Trophoblast cell (in vitro differentiated cells and primary cell): ENCODE measurements at regions not wholly inside any gene's neighbourhood (a gene's known extent, or its start where the extent isn't known, plus 50 kb on each side); places are given as distances from the start of the nearest gene placed in this dataset.

Experiments used
- DNase-seq, 2 donors: peaks; one replicate each; pipeline ENCODE4 v3.0.0-alpha.2; 2016
- H2AFZ ChIP-seq: 2 replicates; pipeline ENCODE4 v1.6.1; 2013; ENCODE audit warnings: low read length, moderate library complexity, mild to moderate bottlenecking; ENCODE audit not compliant: insufficient read depth, poor library complexity
- H2AK5ac ChIP-seq: 2 replicates; pipeline ENCODE4 v1.6.1; 2013; ENCODE audit warnings: mild to moderate bottlenecking, low read length
- H2BK120ac ChIP-seq: 2 replicates; pipeline ENCODE4 v1.6.1; 2013; ENCODE audit warnings: low read length, mild to moderate bottlenecking, moderate library complexity; ENCODE audit not compliant: insufficient read depth, poor library complexity
- H2BK12ac ChIP-seq: 2 replicates; pipeline ENCODE4 v1.6.1; 2013; ENCODE audit warnings: mild to moderate bottlenecking, low read length, moderate library complexity
- H2BK5ac ChIP-seq: 2 replicates; pipeline ENCODE4 v1.6.1; 2013; ENCODE audit warnings: low read length, low read depth, moderate library complexity, mild to moderate bottlenecking; ENCODE audit not compliant: poor library complexity
- H3K14ac ChIP-seq: 2 replicates; pipeline ENCODE4 v1.6.1; 2013; ENCODE audit warnings: mild to moderate bottlenecking, low read length
- H3K18ac ChIP-seq: 2 replicates; pipeline ENCODE4 v1.6.1; 2013; ENCODE audit warnings: mild to moderate bottlenecking, low read length
- H3K23ac ChIP-seq: 2 replicates; pipeline ENCODE4 v1.6.1; 2013; ENCODE audit warnings: low read length
- H3K27ac ChIP-seq: 2 replicates; pipeline ENCODE4 v1.5.1; 2013; ENCODE audit warnings: low read depth, mild to moderate bottlenecking, inconsistent platforms, low read length, moderate library complexity
- H3K27me3 ChIP-seq: 2 replicates; pipeline ENCODE4 v1.6.1; 2013; ENCODE audit warnings: inconsistent platforms, mild to moderate bottlenecking, low read length, moderate library complexity; ENCODE audit not compliant: insufficient read depth
- H3K36me3 ChIP-seq, 2 experiments: 1 replicate in 1 of 2; 2 replicates in 1 of 2; pipeline ENCODE4 v1.6.1; 2013; ENCODE audit warnings: low read length in 2 of 2, mild to moderate bottlenecking in 2 of 2, moderate library complexity in 1 of 2; ENCODE audit not compliant: insufficient read depth in 2 of 2, control insufficient read depth in 1 of 2
- H3K4ac ChIP-seq: 2 replicates; pipeline ENCODE4 v1.6.1; 2013; ENCODE audit warnings: low read depth, mild to moderate bottlenecking, low read length, moderate library complexity
- H3K4me1 ChIP-seq, 2 experiments: 1 replicate in 1 of 2; 2 replicates in 1 of 2; pipeline ENCODE4 v1.6.1; 2013; ENCODE audit warnings: low read length in 2 of 2, mild to moderate bottlenecking in 2 of 2, moderate library complexity in 1 of 2; ENCODE audit not compliant: insufficient read depth in 2 of 2, control insufficient read depth in 1 of 2
- H3K4me2 ChIP-seq: 2 replicates; pipeline ENCODE4 v1.6.1; 2013; ENCODE audit warnings: inconsistent platforms, mild to moderate bottlenecking, low read length, moderate library complexity
- H3K4me3 ChIP-seq: 2 replicates; pipeline ENCODE4 v1.5.1; 2013; ENCODE audit warnings: mild to moderate bottlenecking, low read depth, low read length, inconsistent platforms
- H3K79me1 ChIP-seq: one replicate; pipeline ENCODE4 v1.6.1; 2013; ENCODE audit warnings: low read length
- H3K79me2 ChIP-seq: 2 replicates; pipeline ENCODE4 v1.6.1; 2013; ENCODE audit warnings: low read length, mild to moderate bottlenecking; ENCODE audit not compliant: control insufficient read depth, insufficient read depth, poor library complexity
- H3K9ac ChIP-seq: 2 replicates; pipeline ENCODE4 v1.6.1; 2013; ENCODE audit warnings: mild to moderate bottlenecking, low read length
- H3K9me3 ChIP-seq: 2 replicates; pipeline ENCODE4 v1.6.1; 2013; ENCODE audit warnings: low read depth, mild to moderate bottlenecking, control low read depth, inconsistent platforms, low read length; ENCODE audit not compliant: insufficient read depth
- H4K12ac ChIP-seq: 2 replicates; pipeline ENCODE4 v1.6.1; 2013; ENCODE audit warnings: low read depth, mild to moderate bottlenecking, low read length, moderate library complexity
- H4K8ac ChIP-seq: 2 replicates; pipeline ENCODE4 v1.6.1; 2013; ENCODE audit warnings: low read depth, mild to moderate bottlenecking, low read length, moderate library complexity
- H4K91ac ChIP-seq: one replicate; pipeline ENCODE4 v1.6.1; 2013; ENCODE audit warnings: low read depth, mild to moderate bottlenecking, low read length, moderate library complexity
- WGBS: extraction: QIAGEN DNeasy Blood & Tissue Kit; methylation state at CpG from one replicate; pipeline ENCODE4 v1.1.7; 2013; ENCODE audit warnings: missing lambda C conversion rate; ENCODE audit not compliant: insufficient read length, insufficient coverage; ENCODE audit errors: extremely low coverage; 5-methylcytosine and 5-hydroxymethylcytosine counted together

GRCh38 chr7:47688311-47689100 is 106.6 kb upstream of the TNS3 start:
- H3K14ac ChIP-seq = peak overlapping the region; percentile 16
- no peak overlapping the region for H3K4me3 ChIP-seq
- peak overlapping the region; percentile 86 for H4K8ac ChIP-seq
- peak overlapping the region; percentile 3 for H3K18ac ChIP-seq
- no CpG with 5 or more reads among the region's 15 CpGs for WGBS
- H2AFZ ChIP-seq = peak overlapping the region; percentile 70
- peaks cover 4 to 11% of the 10 kb centered on the region in 2 experiments for H3K4me1 ChIP-seq
- H2BK5ac ChIP-seq = peak overlapping the region; percentile 83
- no peak for DNase-seq
- no peak overlapping the region for H3K4me2 ChIP-seq
- H2BK120ac ChIP-seq = peak overlapping the region; percentile 96
- H3K27me3 ChIP-seq = no peaks in the 10 kb centered on the region
- H4K12ac ChIP-seq = peak overlapping the region; percentile 56
- H3K9ac ChIP-seq = no peak overlapping the region
- H3K4ac ChIP-seq = no peak overlapping the region
- peaks cover 10% of the 10 kb centered on the region for H3K79me1 ChIP-seq
- H3K27ac ChIP-seq = no peak overlapping the region
- no peaks in the 10 kb centered on the region for H3K36me3 ChIP-seq
- H2BK12ac ChIP-seq = peak overlapping the region; percentile 93
- H4K91ac ChIP-seq = peak overlapping the region; percentile 79
- H3K79me2 ChIP-seq = peaks cover 2% of the 10 kb centered on the region
- peak overlapping the region; percentile 36 for H2AK5ac ChIP-seq
- H3K23ac ChIP-seq = no peak overlapping the region
- H3K9me3 ChIP-seq = no peaks in the 10 kb centered on the region

DNA sequence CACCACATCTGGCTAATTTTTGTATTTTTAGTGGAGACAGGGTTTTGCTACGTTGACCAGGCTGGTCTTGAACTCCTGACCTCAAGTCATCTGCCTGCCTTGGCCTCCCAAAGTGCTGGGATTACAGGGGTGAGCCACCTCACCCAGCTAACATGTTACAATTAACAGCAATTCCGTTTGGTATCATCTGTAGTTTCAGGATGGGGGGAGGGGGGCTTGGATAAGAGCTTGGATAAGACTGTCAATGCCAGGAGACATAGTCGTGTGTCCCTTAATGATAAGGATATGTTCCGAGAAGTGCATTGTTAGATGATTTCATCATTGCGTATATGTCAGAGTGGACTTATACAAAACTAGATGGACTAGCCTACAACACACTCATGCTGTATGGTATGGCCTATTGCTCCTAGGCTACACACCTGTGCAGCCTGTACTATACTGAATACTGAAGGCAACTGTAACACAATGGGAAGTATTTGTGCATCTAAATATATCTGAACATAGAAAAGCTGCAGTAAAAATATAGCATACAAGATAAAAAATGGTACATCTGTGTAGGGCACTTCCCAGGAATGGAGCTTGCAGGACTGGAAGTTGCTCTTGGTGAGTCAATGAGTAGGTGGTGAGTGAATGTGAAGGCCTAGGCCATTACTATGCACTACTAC is 103.9 kb upstream of the TNS3 start:
- H2AFZ ChIP-seq = no peak overlapping the region
- H4K91ac ChIP-seq = no peak overlapping the region
- no peak for DNase-seq
- no peaks in the 10 kb centered on the region for H3K36me3 ChIP-seq
- no peak overlapping the region for H2BK12ac ChIP-seq
- H3K9ac ChIP-seq = no peak overlapping the region
- H3K4me1 ChIP-seq = peaks cover 0 to 2% of the 10 kb centered on the region in 2 experiments
- no peak overlapping the region for H2BK120ac ChIP-seq
- no peaks in the 10 kb centered on the region for H3K9me3 ChIP-seq
- H3K4me2 ChIP-seq = no peak overlapping the region
- no peaks in the 10 kb centered on the region for H3K27me3 ChIP-seq
- H4K12ac ChIP-seq = no peak overlapping the region
- H3K4me3 ChIP-seq = no peak overlapping the region
- H2AK5ac ChIP-seq = no peak overlapping the region
- H3K79me2 ChIP-seq = peaks cover 2% of the 10 kb centered on the region
- H3K23ac ChIP-seq = no peak overlapping the region
- WGBS = no CpG with 5 or more reads among the region's 5 CpGs
- no peak overlapping the region for H3K27ac ChIP-seq
- no peak overlapping the region for H3K14ac ChIP-seq
- H3K4ac ChIP-seq = no peak overlapping the region
- H4K8ac ChIP-seq = no peak overlapping the region
- H2BK5ac ChIP-seq = no peak overlapping the region
- peaks cover 6% of the 10 kb centered on the region for H3K79me1 ChIP-seq
- H3K18ac ChIP-seq = no peak overlapping the region

DNA sequence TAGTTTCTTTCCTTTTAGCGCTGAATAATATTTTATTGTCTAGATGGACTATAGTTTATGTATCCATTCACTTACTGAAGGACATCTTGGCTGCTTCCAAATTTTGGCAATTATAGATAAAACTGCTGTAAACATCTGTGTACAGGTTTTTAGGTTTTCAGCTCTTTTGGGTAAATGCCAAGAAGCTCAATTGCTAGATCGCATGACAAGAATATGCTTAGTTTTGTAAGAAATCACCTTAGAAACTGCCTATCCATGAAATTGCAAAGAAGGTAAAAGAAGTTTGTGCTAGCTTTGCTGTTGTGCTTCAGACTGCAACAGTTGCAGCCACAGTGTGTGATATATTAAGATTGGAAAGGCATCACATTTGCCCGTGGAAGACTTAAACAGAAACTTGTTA is 103.2 kb upstream of the TNS3 start:
- Histone ChIP-seq H3K14ac (no peak overlapping the region), H3K9me3 (no peaks in the 10 kb centered on the region), H2AFZ (no peak overlapping the region), H3K27me3 (no peaks in the 10 kb centered on the region), H3K23ac (no peak overlapping the region), H2BK12ac (no peak overlapping the region), H4K12ac (no peak overlapping the region), H3K36me3 (no peaks in the 10 kb centered on the region), H3K9ac (no peak overlapping the region), H3K79me1 (peaks cover 6% of the 10 kb centered on the region), H3K4ac (no peak overlapping the region), H4K91ac (no peak overlapping the region), H3K4me2 (no peak overlapping the region), H3K18ac (no peak overlapping the region), H2AK5ac (no peak overlapping the region), H2BK5ac (no peak overlapping the region), H3K79me2 (peaks cover 2% of the 10 kb centered on the region), H3K4me1 (peaks cover under 1 to 3% of the 10 kb centered on the region in 2 experiments), H4K8ac (no peak overlapping the region), H3K27ac (no peak overlapping the region), H2BK120ac (no peak overlapping the region), H3K4me3 (no peak overlapping the region)
- WGBS = no CpG with 5 or more reads among the region's 3 CpGs
- no peak for DNase-seq

DNA sequence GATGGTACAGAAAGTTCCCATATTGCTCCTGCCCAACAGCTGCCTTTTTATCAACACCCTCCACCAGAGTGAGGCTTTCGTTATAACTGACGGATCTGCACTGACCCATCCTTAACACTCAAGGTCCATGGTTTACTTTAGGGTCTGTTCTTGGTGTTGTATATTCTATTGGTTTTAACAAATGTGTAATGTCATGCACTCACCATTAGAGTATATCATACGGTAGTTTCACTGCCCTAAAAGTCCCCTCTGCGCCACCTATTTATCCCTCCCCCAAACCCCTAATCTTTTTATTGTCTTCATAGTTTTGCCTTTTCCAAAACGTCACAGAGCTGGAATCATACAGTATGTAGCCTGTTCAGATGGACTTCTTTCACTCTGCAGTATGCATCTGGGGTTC is 102.8 kb upstream of the TNS3 start:
- Histone ChIP-seq H4K8ac (no peak overlapping the region), H3K79me2 (peaks cover 2% of the 10 kb centered on the region), H3K4ac (no peak overlapping the region), H3K27ac (no peak overlapping the region), H2AFZ (no peak overlapping the region), H3K23ac (no peak overlapping the region), H4K91ac (no peak overlapping the region), H3K9me3 (no peaks in the 10 kb centered on the region), H3K4me1 (peaks cover 5 to 7% of the 10 kb centered on the region in 2 experiments), H4K12ac (no peak overlapping the region), H2BK12ac (no peak overlapping the region), H3K4me3 (no peak overlapping the region), H2BK5ac (no peak overlapping the region), H3K79me1 (peaks cover 6% of the 10 kb centered on the region), H3K14ac (no peak overlapping the region), H3K4me2 (no peak overlapping the region), H2BK120ac (no peak overlapping the region), H3K18ac (no peak overlapping the region), H3K27me3 (no peaks in the 10 kb centered on the region), H3K36me3 (no peaks in the 10 kb centered on the region), H3K9ac (no peak overlapping the region), H2AK5ac (no peak overlapping the region)
- no CpG with 5 or more reads among the region's 5 CpGs for WGBS
- no peak for DNase-seq
